ENCODE measurements at regions not wholly inside any gene's neighbourhood (a gene's known extent, or its start where the extent isn't known, plus 50 kb on each side); places are given as distances from the start of the nearest gene placed in this dataset.
A peak's percentile ranks its signal among the peaks of the same experiment; 100 is the strongest.

DNA sequence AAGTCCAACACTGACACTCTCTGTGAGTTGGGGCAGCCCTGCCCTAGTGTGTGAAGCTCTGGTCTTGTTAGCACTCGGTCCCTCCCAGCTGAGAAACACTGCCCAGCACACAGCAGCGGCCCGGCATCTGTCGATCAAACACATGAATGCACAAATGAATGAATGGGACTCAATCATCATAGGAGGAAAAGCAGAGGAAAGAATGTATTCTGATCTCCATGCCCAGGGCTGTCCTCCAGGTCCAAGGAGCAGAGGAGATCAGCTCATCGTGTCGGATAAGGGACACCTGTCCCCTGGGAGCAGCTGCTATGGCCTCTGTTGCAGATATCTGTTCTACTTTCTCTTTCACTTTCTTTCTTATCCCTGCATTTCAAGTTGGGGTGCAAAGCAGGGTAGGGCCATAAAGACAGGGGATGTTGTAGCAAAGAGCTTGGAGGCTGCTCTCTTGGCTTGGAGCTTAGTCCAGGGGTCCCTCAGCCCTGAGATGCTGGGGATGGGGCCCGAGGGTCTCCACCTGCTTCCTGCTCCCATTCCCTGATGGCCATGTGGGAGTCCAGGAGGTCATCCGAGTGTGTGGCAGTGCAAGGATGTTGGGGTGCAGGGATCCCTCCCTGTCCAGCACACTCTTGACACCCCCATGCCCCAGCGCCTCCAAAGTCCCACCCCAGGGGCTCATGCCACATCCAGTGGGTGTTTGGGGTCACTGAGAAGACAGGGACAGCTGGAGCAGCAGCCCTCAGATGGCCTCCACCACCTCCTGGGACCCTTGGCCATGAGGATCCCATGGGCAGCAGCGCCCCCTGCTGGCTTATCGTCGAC lies 88.2 kb downstream of the IRF8 start (continued):
- TF ChIP-seq, protein P1, sequence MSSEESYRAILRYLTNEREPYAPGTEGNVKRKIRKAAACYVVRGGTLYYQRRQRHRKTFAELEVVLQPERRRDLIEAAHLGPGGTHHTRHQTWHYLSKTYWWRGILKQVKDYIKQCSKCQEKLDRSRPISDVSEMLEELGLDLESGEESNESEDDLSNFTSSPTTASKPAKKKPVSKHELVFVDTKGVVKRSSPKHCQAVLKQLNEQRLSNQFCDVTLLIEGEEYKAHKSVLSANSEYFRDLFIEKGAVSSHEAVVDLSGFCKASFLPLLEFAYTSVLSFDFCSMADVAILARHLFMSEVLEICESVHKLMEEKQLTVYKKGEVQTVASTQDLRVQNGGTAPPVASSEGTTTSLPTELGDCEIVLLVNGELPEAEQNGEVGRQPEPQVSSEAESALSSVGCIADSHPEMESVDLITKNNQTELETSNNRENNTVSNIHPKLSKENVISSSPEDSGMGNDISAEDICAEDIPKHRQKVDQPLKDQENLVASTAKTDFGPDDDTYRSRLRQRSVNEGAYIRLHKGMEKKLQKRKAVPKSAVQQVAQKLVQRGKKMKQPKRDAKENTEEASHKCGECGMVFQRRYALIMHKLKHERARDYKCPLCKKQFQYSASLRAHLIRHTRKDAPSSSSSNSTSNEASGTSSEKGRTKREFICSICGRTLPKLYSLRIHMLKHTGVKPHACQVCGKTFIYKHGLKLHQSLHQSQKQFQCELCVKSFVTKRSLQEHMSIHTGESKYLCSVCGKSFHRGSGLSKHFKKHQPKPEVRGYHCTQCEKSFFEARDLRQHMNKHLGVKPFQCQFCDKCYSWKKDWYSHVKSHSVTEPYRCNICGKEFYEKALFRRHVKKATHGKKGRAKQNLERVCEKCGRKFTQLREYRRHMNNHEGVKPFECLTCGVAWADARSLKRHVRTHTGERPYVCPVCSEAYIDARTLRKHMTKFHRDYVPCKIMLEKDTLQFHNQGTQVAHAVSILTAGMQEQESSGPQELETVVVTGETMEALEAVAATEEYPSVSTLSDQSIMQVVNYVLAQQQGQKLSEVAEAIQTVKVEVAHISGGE (CRISPR knock-in tag; IDR thresholded peaks at IDR 0.05) = no peak
- TF ChIP-seq BHLHE40 (IDR thresholded peaks at IDR 0.05; ENCODE audit: borderline replicate concordance in 1 of 2, low read depth in 2 of 2, low read length in 1 of 2) (peak in 1 of 2 experiments; percentile 11; a peak in 1 of 4 replicates), RAD21 (IDR thresholded peaks at IDR 0.05; ENCODE audit: insufficient read depth, low read depth, low read length) (peak; percentile 60), SMC3 (IDR thresholded peaks at IDR 0.05; ENCODE audit: borderline replicate concordance, low read length) (peak; percentile 58), SREBF1 (IDR thresholded peaks at IDR 0.05; ENCODE audit: low read length) (no peak), PKNOX1 (IDR thresholded peaks at IDR 0.05) (peak; percentile 65)

All from GM12878 (cell line).